ENCODE measurements at regions not wholly inside any gene's neighbourhood (a gene's known extent, or its start where the extent isn't known, plus 50 kb on each side); places are given as distances from the start of the nearest gene placed in this dataset.

- no peak for TF ChIP-seq POLR2A (IDR thresholded peaks at IDR 0.05)
- TF ChIP-seq, protein P1, sequence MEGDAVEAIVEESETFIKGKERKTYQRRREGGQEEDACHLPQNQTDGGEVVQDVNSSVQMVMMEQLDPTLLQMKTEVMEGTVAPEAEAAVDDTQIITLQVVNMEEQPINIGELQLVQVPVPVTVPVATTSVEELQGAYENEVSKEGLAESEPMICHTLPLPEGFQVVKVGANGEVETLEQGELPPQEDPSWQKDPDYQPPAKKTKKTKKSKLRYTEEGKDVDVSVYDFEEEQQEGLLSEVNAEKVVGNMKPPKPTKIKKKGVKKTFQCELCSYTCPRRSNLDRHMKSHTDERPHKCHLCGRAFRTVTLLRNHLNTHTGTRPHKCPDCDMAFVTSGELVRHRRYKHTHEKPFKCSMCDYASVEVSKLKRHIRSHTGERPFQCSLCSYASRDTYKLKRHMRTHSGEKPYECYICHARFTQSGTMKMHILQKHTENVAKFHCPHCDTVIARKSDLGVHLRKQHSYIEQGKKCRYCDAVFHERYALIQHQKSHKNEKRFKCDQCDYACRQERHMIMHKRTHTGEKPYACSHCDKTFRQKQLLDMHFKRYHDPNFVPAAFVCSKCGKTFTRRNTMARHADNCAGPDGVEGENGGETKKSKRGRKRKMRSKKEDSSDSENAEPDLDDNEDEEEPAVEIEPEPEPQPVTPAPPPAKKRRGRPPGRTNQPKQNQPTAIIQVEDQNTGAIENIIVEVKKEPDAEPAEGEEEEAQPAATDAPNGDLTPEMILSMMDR (IDR thresholded peaks at IDR 0.05), result no peak
- TF ChIP-seq EP300 (IDR thresholded peaks at IDR 0.05), result no peak
These were observed 1108.1 kb downstream of the TSN start for GRCh38 chr2:122863532-122863931.

Data from ovary (tissue), 3 donors.